IMR-90 (cell line): ENCODE measurements at regions not wholly inside any gene's neighbourhood (a gene's known extent, or its start where the extent isn't known, plus 50 kb on each side); places are given as distances from the start of the nearest gene placed in this dataset.

ENCODE experiments used
- ATAC-seq: fragments of 200-7000 bp; cut with Tn5 transposase; 2 replicates; pipeline ENCODE4 v1.9.1; 2020; ENCODE audit warnings: low read depth, mild to moderate bottlenecking, moderate library complexity
- BruUV-seq: library from RNA; stranded (reverse); fragments of 400-500 nt; replicated peaks from 2 replicates; lab custom pipeline; 2021; lab: Mats Ljungman, UMichigan
- CTCF ChIA-PET: fragments of 300-600 bp; formaldehyde crosslinking; extraction: SDS; loops from one replicate; lab custom pipeline; 2021; ENCODE audit warnings: antibody characterized with exemption; lab: Yijun Ruan, JAX
- POLR2A ChIA-PET: fragments of 300-600 bp; sonication (Branson Sonifier 250); formaldehyde crosslinking; loops from one replicate; lab custom pipeline; 2022; ENCODE audit warnings: antibody characterized with exemption; ENCODE audit not compliant: unreplicated experiment; lab: Charles Lee
- DNase-seq: peaks from one replicate; pipeline ENCODE4 v3.0.0; 2013
- H2AFZ ChIP-seq: replicated peaks from 2 replicates; pipeline ENCODE3; 2013; ENCODE audit warnings: low read length, mild to moderate bottlenecking; ENCODE audit not compliant: poor library complexity
- H2AK5ac ChIP-seq: 2 replicates; pipeline ENCODE4 v1.6.1; 2013; ENCODE audit warnings: low read depth, low read length, inconsistent platforms
- H2AK9ac ChIP-seq: replicated peaks from 2 replicates; pipeline ENCODE3; 2013; ENCODE audit warnings: mild to moderate bottlenecking, low read depth, low read length, moderate library complexity; ENCODE audit not compliant: poor library complexity
- H2BK120ac ChIP-seq: 2 replicates; pipeline ENCODE4 v1.6.1; 2013; ENCODE audit warnings: low read depth, low read length, inconsistent platforms
- H2BK15ac ChIP-seq: 3 replicates; pipeline ENCODE4 v1.6.1; 2013; ENCODE audit warnings: low read depth, low read length, inconsistent platforms
- H2BK20ac ChIP-seq: 2 replicates; pipeline ENCODE4 v1.6.1; 2013; ENCODE audit warnings: low read depth, mild to moderate bottlenecking, inconsistent platforms, low read length, moderate library complexity
- H2BK5ac ChIP-seq: 2 replicates; pipeline ENCODE4 v1.6.1; 2013; ENCODE audit warnings: mild to moderate bottlenecking, low read depth, low read length, inconsistent platforms; ENCODE audit not compliant: poor library complexity, severe bottlenecking
- H3K14ac ChIP-seq: replicated peaks from 2 replicates; pipeline ENCODE4 v1.6.1; 2013; ENCODE audit warnings: low read depth, low read length, inconsistent platforms
- H3K18ac ChIP-seq: 2 replicates; pipeline ENCODE4 v1.6.1; 2013; ENCODE audit warnings: low read depth, low read length, control low read depth
- H3K23ac ChIP-seq: 2 replicates; pipeline ENCODE4 v1.6.1; 2013; ENCODE audit warnings: low read depth, low read length, inconsistent platforms
- H3K27ac ChIP-seq: 2 replicates; pipeline ENCODE4 v1.5.1; 2013; ENCODE audit warnings: mild to moderate bottlenecking, control low read depth, low read length; ENCODE audit not compliant: insufficient read depth
- H3K27me3 ChIP-seq: 2 replicates; pipeline ENCODE4 v1.6.1; 2013; ENCODE audit warnings: low read length; ENCODE audit not compliant: control insufficient read depth, insufficient read depth
- H3K36me3 ChIP-seq: 2 replicates; pipeline ENCODE4 v1.6.1; 2013; ENCODE audit warnings: low read length, mixed read lengths; ENCODE audit not compliant: control insufficient read depth, insufficient read depth
- H3K4ac ChIP-seq: 2 replicates; pipeline ENCODE4 v1.6.1; 2013; ENCODE audit warnings: low read depth, low read length, inconsistent platforms
- H3K4me1 ChIP-seq: 2 replicates; pipeline ENCODE4 v1.6.1; 2013; ENCODE audit warnings: low read length, mixed read lengths; ENCODE audit not compliant: control insufficient read depth, insufficient read depth
- H3K4me2 ChIP-seq: 2 replicates; pipeline ENCODE4 v1.6.1; 2013; ENCODE audit warnings: low read depth, mild to moderate bottlenecking, control low read depth, low read length, moderate library complexity
- H3K4me3 ChIP-seq: 2 replicates; pipeline ENCODE4 v1.5.1; 2013; ENCODE audit warnings: low read depth, mild to moderate bottlenecking, control low read depth, low read length, moderate library complexity; ENCODE audit not compliant: insufficient read depth
- H3K56ac ChIP-seq: 2 replicates; pipeline ENCODE4 v1.6.1; 2013; ENCODE audit warnings: low read length, inconsistent platforms; ENCODE audit not compliant: insufficient read depth; ENCODE audit errors: extremely low read depth
- H3K79me1 ChIP-seq, 2 experiments: 2 replicates each; pipeline ENCODE4 v1.6.1; 2013; ENCODE audit warnings: low read length in 2 of 2, inconsistent platforms in 1 of 2, low read depth in 1 of 2
- H3K9ac ChIP-seq: 2 replicates; pipeline ENCODE4 v1.6.1; 2013; ENCODE audit warnings: low read depth, low read length, control low read depth
- H3K9me1 ChIP-seq: 2 replicates; pipeline ENCODE4 v1.6.1; 2013; ENCODE audit warnings: low read length, inconsistent platforms; ENCODE audit not compliant: insufficient read depth
- H3K9me3 ChIP-seq: 2 replicates; pipeline ENCODE4 v1.6.1; 2013; ENCODE audit warnings: low read length; ENCODE audit not compliant: control insufficient read depth, insufficient read depth
- H4K20me1 ChIP-seq: 2 replicates; pipeline ENCODE4 v1.6.1; 2013; ENCODE audit warnings: low read length, inconsistent platforms; ENCODE audit not compliant: insufficient read depth
- H4K5ac ChIP-seq: 2 replicates; pipeline ENCODE4 v1.6.1; 2013; ENCODE audit warnings: mild to moderate bottlenecking, low read depth, low read length, control low read depth
- H4K8ac ChIP-seq, 2 experiments: 2 replicates each; pipeline ENCODE4 v1.6.1; 2013; ENCODE audit warnings: low read depth in 2 of 2, low read length in 2 of 2, control low read depth in 1 of 2, inconsistent platforms in 1 of 2
- H4K91ac ChIP-seq: 2 replicates; pipeline ENCODE4 v1.6.1; 2013; ENCODE audit warnings: low read depth, low read length, inconsistent platforms; ENCODE audit not compliant: insufficient read depth
- BHLHE40 ChIP-seq: fragments of 150-350 bp; IDR thresholded peaks from 2 replicates; pipeline ENCODE4 v1.6.1; 2016; ENCODE audit warnings: mild to moderate bottlenecking, low read depth, low read length
- CEBPB ChIP-seq: IDR thresholded peaks from 2 replicates; pipeline ENCODE4 v1.6.1; 2012; ENCODE audit warnings: low read depth, low read length, improper control_type of control experiment
- CHD1 ChIP-seq: IDR thresholded peaks from 2 replicates; pipeline ENCODE4 v1.6.1; 2012; ENCODE audit warnings: low read depth, low read length, improper control_type of control experiment
- CTCF ChIP-seq: conservative IDR thresholded peaks from 2 replicates; pipeline ENCODE4 v1.5.1; 2012; ENCODE audit warnings: mild to moderate bottlenecking, low read depth, low read length, improper control_type of control experiment
- FOS ChIP-seq: fragments of 150-350 bp; IDR thresholded peaks from 2 replicates; pipeline ENCODE4 v1.6.1; 2016; ENCODE audit warnings: low read depth, low read length
- MAFK ChIP-seq: IDR thresholded peaks from 2 replicates; pipeline ENCODE4 v1.6.1; 2012; ENCODE audit warnings: low read depth, low read length, improper control_type of control experiment
- MAZ ChIP-seq: IDR thresholded peaks from 2 replicates; pipeline ENCODE4 v1.6.1; 2012; ENCODE audit warnings: low read depth, mild to moderate bottlenecking, low read length, improper control_type of control experiment, moderate library complexity, borderline replicate concordance
- NFE2L2 ChIP-seq: fragments of 150-350 bp; IDR thresholded peaks from 2 replicates; pipeline ENCODE4 v1.6.1; 2016; ENCODE audit warnings: low read depth, mild to moderate bottlenecking, low read length
- RAD21 ChIP-seq: IDR thresholded peaks from 2 replicates; pipeline ENCODE4 v1.6.1; 2012; ENCODE audit warnings: low read length, improper control_type of control experiment
- RCOR1 ChIP-seq: IDR thresholded peaks from 2 replicates; pipeline ENCODE4 v1.6.1; 2012; ENCODE audit warnings: mild to moderate bottlenecking, low read length, improper control_type of control experiment; ENCODE audit not compliant: insufficient replicate concordance
- RFX5 ChIP-seq: IDR thresholded peaks from 2 replicates; pipeline ENCODE4 v1.8.0; 2012; ENCODE audit warnings: low read depth, mild to moderate bottlenecking, low read length, moderate library complexity
- SMC3 ChIP-seq: fragments of 150-350 bp; IDR thresholded peaks from 2 replicates; pipeline ENCODE4 v1.6.1; 2016; ENCODE audit warnings: low read depth, mild to moderate bottlenecking, antibody characterized with exemption, low read length, moderate library complexity
- USF2 ChIP-seq: fragments of 150-350 bp; IDR thresholded peaks from 2 replicates; pipeline ENCODE4 v1.6.1; 2017; ENCODE audit warnings: mild to moderate bottlenecking, antibody characterized with exemption, low read length, low read depth
- WGBS, 2 experiments: methylation state at CpG; one replicate each; pipeline versions ENCODE4 v1.1.5 to v1.1.7; 2013; ENCODE audit warnings: missing lambda C conversion rate in 2 of 2; ENCODE audit not compliant: insufficient read length in 1 of 2; ENCODE audit errors: extremely low coverage in 2 of 2; 5-methylcytosine and 5-hydroxymethylcytosine counted together
- dilution Hi-C: fragments of 300-500 bp; cut with HindIII; formaldehyde crosslinking; loops from one replicate; pipeline ENCODE4 v1.14.3; 2018; ENCODE audit warnings: low sequenced_read_pairs; ENCODE audit not compliant: unreplicated experiment
- in situ Hi-C: fragments of 300-500 bp; cut with MboI; formaldehyde crosslinking; loops from 3 replicates; pipeline ENCODE4 v1.14.3; 2019; ENCODE audit warnings: low sequenced_read_pairs, inconsistent platforms, mixed read lengths
- intact Hi-C: fragments of 100-400 bp; cut with micrococcal nuclease; formaldehyde crosslinking; loops from 2 replicates; pipeline ENCODE4 v1.10.0; 2022

DNA sequence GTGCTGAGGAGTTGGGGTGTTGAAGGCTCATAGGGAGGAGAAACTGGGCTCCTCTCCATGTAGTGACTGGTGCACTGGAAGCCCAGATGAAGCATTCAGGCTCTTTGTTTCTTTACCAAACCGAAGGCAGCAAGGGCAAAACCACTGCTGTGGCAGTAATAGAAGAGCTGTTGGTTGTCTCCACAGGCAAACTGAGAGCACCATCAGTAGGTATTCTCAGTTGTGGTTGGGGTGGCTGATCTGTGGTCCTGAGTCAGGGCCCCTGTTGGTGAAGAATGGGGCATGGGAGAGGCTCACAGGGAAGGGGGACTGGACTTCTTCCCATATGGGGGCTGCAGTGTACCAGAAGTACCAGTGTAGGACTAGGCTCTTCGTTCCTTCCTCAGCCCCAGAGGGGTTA lies 460.2 kb upstream of the IMPG1 start:
- H3K18ac ChIP-seq: no peak overlapping the region
- H3K27ac ChIP-seq: no peak overlapping the region
- no peak overlapping the region for H4K5ac ChIP-seq
- no peaks in the 10 kb centered on the region for H3K9me1 ChIP-seq
- WGBS, 2 experiments: no CpG with 5 or more reads among the region's 2 CpGs
- CTCF ChIA-PET: no interaction called here
- no peak overlapping the region for H2BK5ac ChIP-seq
- H3K27me3 ChIP-seq: no peaks in the 10 kb centered on the region
- intact Hi-C loops: no loop called here
- no peak overlapping the region for H3K14ac ChIP-seq
- H3K4me1 ChIP-seq: no peaks in the 10 kb centered on the region
- no peaks in the 10 kb centered on the region for H4K20me1 ChIP-seq
- in situ Hi-C loops: no loop called here
- peaks cover 16% of the 10 kb centered on the region for H3K9me3 ChIP-seq
- BruUV-seq: no TSS peak
- H3K79me1 ChIP-seq: no peaks in the 10 kb centered on the region
- no peak for DNase-seq
- no peak overlapping the region for H3K4me2 ChIP-seq
- H2AK5ac ChIP-seq: no peak overlapping the region
- no peak overlapping the region for H3K4me3 ChIP-seq
- ATAC-seq: no peak
- no peak overlapping the region for H3K56ac ChIP-seq
- H2BK120ac ChIP-seq: no peak overlapping the region
- H3K9ac ChIP-seq: no peak overlapping the region
- no peak overlapping the region for H2AK9ac ChIP-seq
- POLR2A ChIA-PET: no interaction called here
- dilution Hi-C loops: no loop called here
- no peak overlapping the region for H2BK20ac ChIP-seq
- no peak overlapping the region for H2AFZ ChIP-seq
- H4K91ac ChIP-seq: no peak overlapping the region
- no peak overlapping the region for H2BK15ac ChIP-seq
- no peak overlapping the region for H3K23ac ChIP-seq
- no peaks in the 10 kb centered on the region for H3K36me3 ChIP-seq
- H4K8ac ChIP-seq: no peak overlapping the region
- no peak for TF ChIP-seq CHD1
- no peak for TF ChIP-seq USF2
- no peak for TF ChIP-seq MAZ
- TF ChIP-seq RFX5: no peak
- no peak for TF ChIP-seq MAFK
- no peak for TF ChIP-seq NFE2L2
- no peak for TF ChIP-seq FOS
- TF ChIP-seq CTCF: no peak
- no peak for TF ChIP-seq RCOR1
- no peak for TF ChIP-seq SMC3
- no peak for TF ChIP-seq RAD21
- TF ChIP-seq CEBPB: no peak
- TF ChIP-seq BHLHE40: no peak
- H3K4ac ChIP-seq: no peak overlapping the region
